Activated CD8-positive, alpha-beta T cell treated with anti-CD3 and anti-CD28 coated beads for 36 hours (primary cell): ENCODE measurements at regions not wholly inside any gene's neighbourhood (a gene's known extent, or its start where the extent isn't known, plus 50 kb on each side); places are given as distances from the start of the nearest gene placed in this dataset.

Experiments
- ATAC-seq: fragments of 200-7000 bp; cut with Tn5 transposase; one replicate; pipeline ENCODE4 v1.10.0; 2021; ENCODE audit warnings: mild to moderate bottlenecking, moderate library complexity
- CTCF ChIA-PET: fragments of 350-600 bp; sonication (Branson Sonifier 250); formaldehyde crosslinking; loops from one replicate; lab custom pipeline; 2021; ENCODE audit warnings: antibody characterized with exemption; lab: Charles Lee
- POLR2A ChIA-PET: fragments of 350-600 bp; sonication (Branson Sonifier 250); formaldehyde crosslinking; loops from one replicate; lab custom pipeline; 2021; ENCODE audit warnings: antibody characterized with exemption; lab: Charles Lee
- DNase-seq: peaks from one replicate; pipeline ENCODE4 v3.0.0-alpha.2; 2020
- H3K27ac Mint-ChIP-seq: one replicate; pipeline ENCODE4 v1.8.0; 2021; ENCODE audit warnings: mild to moderate bottlenecking, mixed read lengths
- H3K27me3 Mint-ChIP-seq: one replicate; pipeline ENCODE4 v1.8.0; 2021; ENCODE audit warnings: mixed read lengths
- H3K36me3 Mint-ChIP-seq: one replicate; pipeline ENCODE4 v1.8.0; 2021; ENCODE audit warnings: low read depth, mixed read lengths
- H3K4me1 Mint-ChIP-seq: one replicate; pipeline ENCODE4 v1.8.0; 2021; ENCODE audit warnings: low read depth, mixed read lengths
- H3K4me3 Mint-ChIP-seq: one replicate; pipeline ENCODE4 v1.8.0; 2021; ENCODE audit warnings: mild to moderate bottlenecking, moderate library complexity, mixed read lengths
- H3K9me3 Mint-ChIP-seq: one replicate; pipeline ENCODE4 v1.8.0; 2021; ENCODE audit warnings: mixed read lengths
- intact Hi-C: fragments of 100-400 bp; cut with micrococcal nuclease; formaldehyde crosslinking; loops from one replicate; pipeline ENCODE4 v1.10.0; 2022
- TF ChIP-seq, protein P1 (sequence below): fragments of 200-600 bp; IDR thresholded peaks from one replicate; pipeline ENCODE4 v1.8.0; 2022; ENCODE audit warnings: antibody characterized with exemption, mild to moderate bottlenecking

DNA sequence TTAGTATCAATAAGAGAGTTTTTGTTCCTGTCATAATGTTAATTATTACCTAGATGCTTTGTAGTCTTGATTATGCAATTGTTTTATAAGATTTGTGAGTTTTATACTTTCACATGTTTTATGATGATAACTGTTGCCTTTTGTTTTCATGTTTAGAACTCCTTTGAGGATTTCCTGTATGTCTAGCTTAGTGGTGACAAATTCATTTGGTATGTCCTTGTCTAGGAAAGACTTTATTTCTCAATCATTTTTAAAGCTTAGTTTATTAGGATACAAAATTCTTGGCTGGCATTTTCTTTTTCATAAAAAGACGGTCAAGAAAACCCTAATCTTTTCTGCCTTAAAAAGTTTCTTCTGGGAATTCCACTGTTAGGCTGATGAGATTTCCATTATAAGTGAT, 849.9 kb upstream of the EYS start:
- ChIA-PET CTCF (interaction anchor here (1.7 kb wide), 1 partner anchor 106 kb away, joined by 3 read pairs; no protein-coding TSS in a partner anchor), POLR2A (no interaction called here)
- H3K27me3 Mint-ChIP-seq = no peaks in the 10 kb centered on the region
- intact Hi-C loops = no loop called here
- peaks cover 22% of the 10 kb centered on the region for H3K9me3 Mint-ChIP-seq
- H3K36me3 Mint-ChIP-seq = no peaks in the 10 kb centered on the region
- H3K4me1 Mint-ChIP-seq = no peaks in the 10 kb centered on the region
- DNase-seq (no peak), ATAC-seq (no peak)
- H3K27ac Mint-ChIP-seq = no peak overlapping the region
- no peak overlapping the region for H3K4me3 Mint-ChIP-seq
- TF ChIP-seq, protein P1, sequence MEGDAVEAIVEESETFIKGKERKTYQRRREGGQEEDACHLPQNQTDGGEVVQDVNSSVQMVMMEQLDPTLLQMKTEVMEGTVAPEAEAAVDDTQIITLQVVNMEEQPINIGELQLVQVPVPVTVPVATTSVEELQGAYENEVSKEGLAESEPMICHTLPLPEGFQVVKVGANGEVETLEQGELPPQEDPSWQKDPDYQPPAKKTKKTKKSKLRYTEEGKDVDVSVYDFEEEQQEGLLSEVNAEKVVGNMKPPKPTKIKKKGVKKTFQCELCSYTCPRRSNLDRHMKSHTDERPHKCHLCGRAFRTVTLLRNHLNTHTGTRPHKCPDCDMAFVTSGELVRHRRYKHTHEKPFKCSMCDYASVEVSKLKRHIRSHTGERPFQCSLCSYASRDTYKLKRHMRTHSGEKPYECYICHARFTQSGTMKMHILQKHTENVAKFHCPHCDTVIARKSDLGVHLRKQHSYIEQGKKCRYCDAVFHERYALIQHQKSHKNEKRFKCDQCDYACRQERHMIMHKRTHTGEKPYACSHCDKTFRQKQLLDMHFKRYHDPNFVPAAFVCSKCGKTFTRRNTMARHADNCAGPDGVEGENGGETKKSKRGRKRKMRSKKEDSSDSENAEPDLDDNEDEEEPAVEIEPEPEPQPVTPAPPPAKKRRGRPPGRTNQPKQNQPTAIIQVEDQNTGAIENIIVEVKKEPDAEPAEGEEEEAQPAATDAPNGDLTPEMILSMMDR = no peak

DNA sequence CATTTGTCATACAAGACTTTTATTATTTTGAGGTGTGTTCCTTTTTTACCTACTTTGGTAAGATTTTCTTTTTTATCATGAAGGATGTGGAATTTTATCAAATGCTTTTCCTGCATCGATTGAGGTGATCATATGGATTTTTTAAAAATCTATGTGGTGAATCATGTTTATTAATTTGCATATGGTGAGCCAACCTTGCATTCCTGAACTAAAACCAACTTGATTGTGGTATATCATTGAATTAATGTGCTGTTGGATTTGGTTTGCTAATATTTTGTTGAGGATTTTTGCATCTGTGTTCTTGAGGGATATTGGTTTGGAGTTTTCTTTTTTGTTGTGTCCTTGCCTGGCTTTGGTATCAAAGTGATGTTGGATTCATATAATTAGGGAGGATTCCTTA, 848.1 kb upstream of the EYS start:
- Mint-ChIP-seq H3K27ac (no peak overlapping the region), H3K9me3 (peaks cover 21% of the 10 kb centered on the region), H3K36me3 (no peaks in the 10 kb centered on the region), H3K27me3 (no peaks in the 10 kb centered on the region), H3K4me3 (no peak overlapping the region), H3K4me1 (no peaks in the 10 kb centered on the region)
- ChIA-PET POLR2A (no interaction called here), CTCF (no interaction called here)
- DNase-seq (no peak), ATAC-seq (no peak)
- intact Hi-C loops = no loop called here
- TF ChIP-seq, protein P1 = no peak

DNA sequence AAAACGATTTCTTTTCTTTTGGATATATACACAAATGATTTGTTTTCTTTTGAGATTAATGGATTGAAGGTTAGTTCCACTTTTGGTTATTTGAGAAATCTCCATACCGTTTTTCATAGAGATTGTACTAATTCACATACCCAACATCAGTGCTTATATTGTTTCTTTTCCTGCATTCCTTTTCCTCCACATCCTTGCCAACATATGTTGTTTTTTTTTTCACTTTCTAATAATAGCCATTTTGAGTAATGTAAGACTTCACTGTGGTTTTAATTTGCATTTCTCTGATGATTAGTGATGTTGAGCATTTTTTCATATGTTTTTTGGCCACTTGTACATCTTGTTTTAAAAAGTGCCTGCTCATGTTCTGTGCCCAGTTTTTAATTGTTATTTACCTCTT, 846.4 kb upstream of the EYS start:
- Mint-ChIP-seq H3K27ac (no peak overlapping the region), H3K9me3 (peaks cover 20% of the 10 kb centered on the region), H3K4me3 (no peak overlapping the region), H3K27me3 (no peaks in the 10 kb centered on the region), H3K36me3 (no peaks in the 10 kb centered on the region), H3K4me1 (no peaks in the 10 kb centered on the region)
- intact Hi-C loops = no loop called here
- CTCF ChIA-PET = no interaction called here
- ATAC-seq = no peak
- no peak for DNase-seq
- POLR2A ChIA-PET = no interaction called here
- TF ChIP-seq, protein P1 = no peak

DNA sequence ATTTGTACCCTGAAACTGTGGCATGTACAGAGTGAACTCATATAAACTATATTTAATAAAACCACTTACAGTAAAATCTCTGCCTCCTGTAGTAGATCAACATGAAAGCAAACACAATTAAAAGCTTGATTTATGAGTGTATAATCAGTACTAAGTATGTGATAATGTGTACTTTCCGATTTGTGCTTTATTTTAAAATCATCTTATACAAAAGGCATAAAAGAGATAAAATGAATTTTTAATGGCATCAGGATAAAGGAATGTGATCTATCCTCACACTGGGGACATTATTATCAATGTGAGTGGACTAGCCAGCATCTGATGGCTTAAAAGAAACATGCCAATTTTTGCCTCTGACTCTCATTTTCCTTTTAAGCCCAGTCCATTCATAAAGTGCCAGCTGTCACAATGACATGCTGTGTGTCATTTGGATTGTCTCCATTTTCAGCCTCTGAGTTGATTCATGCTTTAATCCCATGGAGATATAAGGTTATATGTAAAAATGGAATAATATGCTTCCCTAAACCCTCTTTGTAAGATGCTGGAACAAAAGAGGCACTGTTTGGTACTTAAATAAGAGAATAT, 831.6 kb upstream of the EYS start:
- peaks cover 5% of the 10 kb centered on the region for H3K9me3 Mint-ChIP-seq
- intact Hi-C loops = no loop called here
- no peak for ATAC-seq

DNA sequence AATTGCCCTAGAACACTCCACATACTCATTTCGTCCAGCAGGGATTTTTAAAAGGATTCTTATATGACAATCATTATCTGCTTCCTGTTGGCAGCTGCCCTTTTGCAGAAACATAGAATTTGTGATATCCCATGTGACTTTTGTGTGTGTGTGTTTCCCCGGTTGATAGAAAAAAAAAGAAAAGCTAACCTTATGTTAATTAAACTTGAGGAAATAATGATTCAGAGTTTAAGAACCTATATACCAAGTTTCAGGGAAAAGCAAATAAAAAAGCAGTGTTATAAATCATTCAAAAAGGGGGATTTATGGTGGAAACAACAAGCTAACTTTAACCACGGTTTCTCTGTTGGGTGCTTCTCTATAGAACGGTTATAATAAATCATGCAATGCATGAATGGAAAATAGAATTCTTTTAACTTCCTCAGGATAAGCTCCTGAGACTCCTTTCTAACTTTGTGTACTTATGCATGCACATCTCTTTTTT, 826.9 kb upstream of the EYS start:
- no peak overlapping the region for H3K27ac Mint-ChIP-seq
- no peaks in the 10 kb centered on the region for H3K9me3 Mint-ChIP-seq
- H3K27me3 Mint-ChIP-seq = no peaks in the 10 kb centered on the region
- no peaks in the 10 kb centered on the region for H3K36me3 Mint-ChIP-seq
- intact Hi-C loops = no loop called here
- ChIA-PET POLR2A (no interaction called here), CTCF (no interaction called here)
- H3K4me3 Mint-ChIP-seq = no peak overlapping the region
- DNase-seq = no peak
- TF ChIP-seq, protein P1 = no peak
- H3K4me1 Mint-ChIP-seq = no peaks in the 10 kb centered on the region
- no peak for ATAC-seq

More for the DNA sequence above, 831.6 kb upstream of the EYS start:
- CTCF ChIA-PET = no interaction called here
- Mint-ChIP-seq H3K36me3 (no peaks in the 10 kb centered on the region), H3K27ac (no peak overlapping the region), H3K4me1 (no peaks in the 10 kb centered on the region), H3K27me3 (no peaks in the 10 kb centered on the region), H3K4me3 (no peak overlapping the region)
- no peak for DNase-seq
- TF ChIP-seq, protein P1 = no peak
- POLR2A ChIA-PET = no interaction called here
